Skeletal muscle tissue (tissue), 3 donors: ENCODE measurements at regions not wholly inside any gene's neighbourhood (a gene's known extent, or its start where the extent isn't known, plus 50 kb on each side); places are given as distances from the start of the nearest gene placed in this dataset.

ENCODE experiments used
- H3K27ac ChIP-seq: one replicate; pipeline ENCODE4 v1.7.0; 2013; ENCODE audit warnings: mild to moderate bottlenecking, low read depth, low read length, inconsistent platforms
- H3K27me3 ChIP-seq, 3 donors: one replicate each; pipeline ENCODE4 v1.7.0; 2013; ENCODE audit warnings: low read length in 3 of 3; ENCODE audit not compliant: control insufficient read depth in 3 of 3, insufficient read depth in 3 of 3
- H3K36me3 ChIP-seq, 3 donors: one replicate each; pipeline ENCODE4 v1.7.0; 2013; ENCODE audit warnings: low read length in 3 of 3; ENCODE audit not compliant: control insufficient read depth in 3 of 3, insufficient read depth in 3 of 3
- H3K4me1 ChIP-seq, 3 donors: one replicate each; pipeline ENCODE4 v1.7.0; 2013; ENCODE audit warnings: low read length in 3 of 3, mild to moderate bottlenecking in 3 of 3; ENCODE audit not compliant: control insufficient read depth in 3 of 3, insufficient read depth in 3 of 3
- H3K4me3 ChIP-seq, 3 donors: one replicate each; pipeline ENCODE4 v1.7.0; 2013; ENCODE audit warnings: low read length in 3 of 3
- H3K9ac ChIP-seq, 3 donors: one replicate each; pipeline ENCODE4 v1.7.0; 2013; ENCODE audit warnings: low read length in 3 of 3, mild to moderate bottlenecking in 3 of 3, moderate library complexity in 2 of 3, low read depth in 1 of 3
- H3K9me3 ChIP-seq, 3 donors: one replicate each; pipeline ENCODE4 v1.7.0; 2013; ENCODE audit warnings: low read length in 3 of 3; ENCODE audit not compliant: control insufficient read depth in 3 of 3
- donor health status: Osteomylitis.

- Histone ChIP-seq H3K36me3 (no peaks in the 10 kb centered on the region), H3K4me3 (no peak overlapping the region), H3K9ac (no peak overlapping the region), H3K4me1 (peaks cover 0 to 4% (median 0%) of the 10 kb centered on the region in 3 donors), H3K27ac (no peak overlapping the region), H3K9me3 (no peaks in the 10 kb centered on the region), H3K27me3 (no peaks in the 10 kb centered on the region)
Observed at GRCh38 chr11:15810082-15810481, 546.3 kb downstream of the SOX6 start.

DNA sequence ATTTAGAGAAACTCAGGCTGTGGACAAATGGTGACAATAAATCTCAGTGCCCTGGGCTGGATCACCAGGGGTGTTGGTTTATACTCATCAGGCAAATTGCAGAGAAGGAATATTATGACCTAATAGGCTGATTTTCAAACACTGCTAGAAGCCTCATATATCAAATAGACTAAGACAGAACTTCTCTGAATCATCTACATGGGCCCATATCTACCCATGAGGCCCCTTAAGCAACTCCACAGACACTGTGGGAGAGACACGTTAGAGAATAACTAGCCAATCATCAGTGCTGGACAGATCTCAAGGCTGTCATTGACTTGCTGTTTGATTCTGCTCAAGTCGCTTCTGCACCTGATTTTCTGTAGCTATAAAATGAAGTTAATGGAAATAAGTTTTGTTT is 545.8 kb downstream of the SOX6 start:
- no peaks in the 10 kb centered on the region for H3K36me3 ChIP-seq
- H3K9me3 ChIP-seq = no peaks in the 10 kb centered on the region
- H3K27ac ChIP-seq = no peak overlapping the region
- H3K9ac ChIP-seq = no peak overlapping the region
- H3K4me3 ChIP-seq = no peak overlapping the region
- H3K4me1 ChIP-seq = peaks cover 4 to 8% (median 4%) of the 10 kb centered on the region in 3 donors
- no peaks in the 10 kb centered on the region for H3K27me3 ChIP-seq

GRCh38 chr11:15815246-15816195 is 540.8 kb downstream of the SOX6 start:
- Histone ChIP-seq H3K9me3 (no peaks in the 10 kb centered on the region), H3K9ac (peak overlapping the region in 1 of 3 donors; percentile 36), H3K27me3 (no peaks in the 10 kb centered on the region), H3K27ac (peak overlapping the region; percentile 70), H3K36me3 (no peaks in the 10 kb centered on the region), H3K4me1 (peaks cover 21 to 33% (median 26%) of the 10 kb centered on the region in 3 donors), H3K4me3 (peak overlapping the region in 1 of 3 donors; percentile 1)

DNA sequence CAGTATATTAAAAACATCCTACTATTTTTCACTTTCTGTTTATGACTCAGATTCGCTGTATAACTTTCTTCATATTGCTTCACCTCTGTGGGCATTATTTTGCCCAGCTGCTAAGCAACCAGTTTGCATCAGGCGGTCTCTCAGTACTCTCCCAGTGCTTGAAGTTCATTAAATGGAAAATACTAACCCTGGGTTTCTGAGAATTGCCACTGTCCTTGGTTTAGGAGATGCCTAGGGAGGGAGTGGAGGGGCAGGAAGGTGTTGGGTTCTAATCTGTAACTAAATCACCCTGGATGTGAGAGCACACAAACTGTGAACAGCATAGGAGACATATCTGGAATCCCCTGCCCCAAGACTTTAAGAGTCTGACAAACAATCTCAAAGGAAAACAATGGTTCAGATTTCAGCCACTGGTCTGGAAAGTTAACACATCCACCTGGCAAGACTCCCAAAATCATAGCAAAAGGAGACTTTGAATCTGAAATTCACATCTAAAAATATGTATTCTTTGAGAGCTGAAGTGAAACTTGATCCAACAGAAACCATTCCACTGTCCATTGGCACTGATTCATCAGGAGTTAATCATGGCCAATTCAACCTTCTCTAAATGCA is 540.0 kb downstream of the SOX6 start:
- no peaks in the 10 kb centered on the region for H3K27me3 ChIP-seq
- peak overlapping the region in 1 of 3 donors; percentile 58 for H3K9ac ChIP-seq
- peaks cover 21 to 33% (median 26%) of the 10 kb centered on the region in 3 donors for H3K4me1 ChIP-seq
- no peaks in the 10 kb centered on the region for H3K36me3 ChIP-seq
- no peak overlapping the region for H3K4me3 ChIP-seq
- H3K27ac ChIP-seq = peak overlapping the region; percentile 70
- H3K9me3 ChIP-seq = no peaks in the 10 kb centered on the region

DNA sequence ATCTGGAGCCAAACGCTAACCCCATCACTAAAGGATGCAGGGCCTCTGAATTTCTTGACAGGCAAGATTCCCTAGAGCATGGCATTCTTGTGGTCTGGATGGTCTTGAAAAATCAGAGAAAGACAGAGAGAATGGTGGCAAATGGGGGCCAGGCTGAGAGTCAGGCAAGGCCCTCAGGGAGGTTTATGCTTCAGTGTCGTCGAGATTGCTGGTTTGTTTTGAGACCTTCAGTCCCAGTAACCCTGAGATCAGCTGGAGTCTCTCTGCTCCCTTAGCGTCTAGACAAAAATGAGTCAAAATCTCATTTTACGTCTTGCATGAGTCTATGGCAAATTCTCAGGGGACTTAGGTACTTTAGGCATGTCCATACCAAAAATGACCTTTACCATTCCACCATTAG is 539.3 kb downstream of the SOX6 start:
- H3K27ac ChIP-seq = peak overlapping the region; percentile 70
- no peaks in the 10 kb centered on the region for H3K36me3 ChIP-seq
- no peaks in the 10 kb centered on the region for H3K27me3 ChIP-seq
- H3K4me3 ChIP-seq = no peak overlapping the region
- peaks cover 21 to 33% (median 26%) of the 10 kb centered on the region in 3 donors for H3K4me1 ChIP-seq
- no peak overlapping the region for H3K9ac ChIP-seq
- H3K9me3 ChIP-seq = no peaks in the 10 kb centered on the region

DNA sequence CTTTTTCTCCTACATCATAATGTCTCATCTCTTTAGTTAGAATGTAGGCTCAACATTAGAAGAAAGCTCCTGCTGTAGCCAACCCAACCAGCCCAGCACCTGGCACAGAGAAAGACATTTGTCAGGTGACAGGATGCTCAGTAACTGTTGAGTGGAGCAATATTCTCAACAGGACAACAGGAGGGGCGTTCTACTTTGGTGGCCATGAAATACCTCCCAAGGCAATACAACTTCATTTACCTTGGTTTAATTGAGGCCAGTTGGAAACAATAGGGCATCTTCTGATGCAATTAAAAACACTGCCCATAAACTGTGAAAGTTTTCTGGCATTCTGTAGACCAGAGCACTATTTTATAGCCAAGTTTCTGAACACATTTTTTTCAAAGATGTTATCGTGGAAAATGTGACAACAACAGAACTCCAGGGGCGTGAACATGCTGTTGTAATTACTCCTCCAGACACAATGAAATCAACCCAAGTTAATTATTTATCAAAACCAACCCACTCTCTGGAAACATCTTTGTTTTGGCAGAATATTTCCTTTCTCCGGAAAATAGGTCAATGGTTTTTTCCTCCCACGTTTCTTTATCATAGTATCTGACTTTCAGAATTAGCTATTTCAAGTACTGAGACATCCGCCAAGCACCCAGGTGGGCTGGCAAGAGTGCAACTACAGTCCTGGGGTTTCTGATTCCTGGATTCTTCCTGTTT is 538.1 kb downstream of the SOX6 start:
- no peaks in the 10 kb centered on the region for H3K36me3 ChIP-seq
- peaks cover 21 to 33% (median 26%) of the 10 kb centered on the region in 3 donors for H3K4me1 ChIP-seq
- no peaks in the 10 kb centered on the region for H3K27me3 ChIP-seq
- H3K9me3 ChIP-seq = no peaks in the 10 kb centered on the region
- no peak overlapping the region for H3K4me3 ChIP-seq
- H3K27ac ChIP-seq = no peak overlapping the region
- no peak overlapping the region for H3K9ac ChIP-seq

DNA sequence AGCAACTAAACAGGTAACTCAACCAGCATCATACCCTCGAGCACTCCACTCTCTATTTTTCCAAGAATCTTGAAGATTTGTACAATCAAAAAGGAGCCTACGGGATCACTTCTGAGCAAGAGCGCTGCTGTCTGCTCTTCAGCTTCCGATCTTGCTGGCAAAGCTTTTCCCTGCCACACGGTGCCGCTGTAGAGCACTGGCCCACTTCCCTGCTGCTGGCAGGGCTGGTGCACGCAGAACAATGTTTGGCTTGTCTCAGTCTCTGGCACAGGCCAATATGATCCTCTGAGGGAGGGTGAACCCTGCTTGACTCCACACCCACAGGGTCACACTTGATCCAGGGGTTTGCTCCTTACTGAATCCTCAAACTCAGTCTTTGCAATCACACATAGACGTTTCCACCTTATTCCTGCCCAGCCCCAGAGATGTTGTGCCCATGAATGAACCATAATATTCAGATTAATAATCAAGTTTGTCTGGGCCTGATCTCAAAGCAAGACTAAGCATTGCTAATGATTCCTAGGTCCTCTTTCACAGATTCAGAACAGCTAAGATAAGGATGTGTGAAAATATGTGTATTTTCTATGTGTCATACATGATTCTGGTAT is 536.6 kb downstream of the SOX6 start:
- Histone ChIP-seq H3K27me3 (no peaks in the 10 kb centered on the region), H3K9ac (no peak overlapping the region), H3K27ac (no peak overlapping the region), H3K4me1 (peaks cover 21 to 33% (median 26%) of the 10 kb centered on the region in 3 donors), H3K4me3 (no peak overlapping the region), H3K9me3 (no peaks in the 10 kb centered on the region), H3K36me3 (no peaks in the 10 kb centered on the region)

- no peak overlapping the region for H3K9ac ChIP-seq
- H3K9me3 ChIP-seq = no peaks in the 10 kb centered on the region
- no peak overlapping the region for H3K4me3 ChIP-seq
- H3K27me3 ChIP-seq = no peaks in the 10 kb centered on the region
- H3K27ac ChIP-seq = no peak overlapping the region
- H3K4me1 ChIP-seq = peaks cover 10 to 20% (median 15%) of the 10 kb centered on the region in 3 donors
- no peaks in the 10 kb centered on the region for H3K36me3 ChIP-seq
Observed at GRCh38 chr11:15821451-15821850, 534.9 kb downstream of the SOX6 start.

GRCh38 chr11:15824060-15824459 is 532.3 kb downstream of the SOX6 start:
- no peaks in the 10 kb centered on the region for H3K9me3 ChIP-seq

More at GRCh38 chr11:15824060-15824459, 532.3 kb downstream of the SOX6 start:
- H3K4me1 ChIP-seq = peaks cover 12 to 26% (median 21%) of the 10 kb centered on the region in 3 donors
- no peaks in the 10 kb centered on the region for H3K36me3 ChIP-seq
- no peak overlapping the region for H3K4me3 ChIP-seq
- H3K27me3 ChIP-seq = no peaks in the 10 kb centered on the region
- H3K27ac ChIP-seq = no peak overlapping the region
- no peak overlapping the region for H3K9ac ChIP-seq
